HG03025 (cell line): ENCODE measurements at regions not wholly inside any gene's neighbourhood (a gene's known extent, or its start where the extent isn't known, plus 50 kb on each side); places are given as distances from the start of the nearest gene placed in this dataset.
"Not testable (repeated sequence)": the region's sequence is repeated elsewhere in the genome, so short reads cannot be mapped to it uniquely, and the experiment has no call there.

Experiments used
- ATAC-seq: cut with Tn5 transposase; IDR thresholded peaks from one replicate; pipeline ENCODE4 v1.9.1; 2021; ENCODE audit warnings: mild to moderate bottlenecking, moderate library complexity; ENCODE audit not compliant: unreplicated experiment, low FRiP score

- no peak for ATAC-seq
These were observed 387.8 kb downstream of the FLRT2 start for GRCh38 chr14:85917716-85918115.

- no peak for ATAC-seq
These were observed 385.8 kb downstream of the FLRT2 start for GRCh38 chr14:85915711-85916110.

- no peak for ATAC-seq
These were observed 382.2 kb downstream of the FLRT2 start for GRCh38 chr14:85912141-85912540.

GRCh38 chr14:85911044-85911443, 381.1 kb downstream of the FLRT2 start:
- ATAC-seq: no peak

- no peak for ATAC-seq
These were observed 379.6 kb downstream of the FLRT2 start for GRCh38 chr14:85909581-85909980.

- no peak for ATAC-seq
These were observed 377.6 kb downstream of the FLRT2 start for GRCh38 chr14:85907536-85907935.

GRCh38 chr14:85897808-85898207, 367.9 kb downstream of the FLRT2 start:
- ATAC-seq: no peak

GRCh38 chr14:85895603-85896002, 365.7 kb downstream of the FLRT2 start:
- ATAC-seq: no peak

- no peak for ATAC-seq
These were observed 362.3 kb downstream of the FLRT2 start for GRCh38 chr14:85892251-85892650.

- ATAC-seq: no peak
These were observed 354.0 kb downstream of the FLRT2 start for GRCh38 chr14:85883966-85884365.

GRCh38 chr14:85883101-85883500, 353.2 kb downstream of the FLRT2 start:
- ATAC-seq: no peak

- no peak for ATAC-seq
These were observed 352.0 kb downstream of the FLRT2 start for GRCh38 chr14:85881935-85882334.

GRCh38 chr14:85878874-85879273, 348.9 kb downstream of the FLRT2 start:
- ATAC-seq: no peak

GRCh38 chr14:85873006-85873405, 343.1 kb downstream of the FLRT2 start:
- no peak for ATAC-seq

- no peak for ATAC-seq
These were observed 337.5 kb downstream of the FLRT2 start for GRCh38 chr14:85867450-85867849.

GRCh38 chr14:85865701-85866100, 335.8 kb downstream of the FLRT2 start:
- ATAC-seq: no peak

- no peak for ATAC-seq
These were observed 328.7 kb downstream of the FLRT2 start for GRCh38 chr14:85858634-85859033.

GRCh38 chr14:85856430-85856829, 326.5 kb downstream of the FLRT2 start:
- no peak for ATAC-seq

GRCh38 chr14:85853996-85854526, 324.1 kb downstream of the FLRT2 start:
- ATAC-seq: no peak

- ATAC-seq: no peak
These were observed 323.0 kb downstream of the FLRT2 start for GRCh38 chr14:85852906-85853305.

- ATAC-seq: not testable (repeated sequence)
These were observed 322.2 kb downstream of the FLRT2 start for GRCh38 chr14:85852123-85852522.

- ATAC-seq: not testable (repeated sequence)
These were observed 300.6 kb downstream of the FLRT2 start for GRCh38 chr14:85830549-85830948.

GRCh38 chr14:85829601-85830000, 299.7 kb downstream of the FLRT2 start:
- not testable (repeated sequence) for ATAC-seq
